GM20000 (cell line): ENCODE measurements at regions not wholly inside any gene's neighbourhood (a gene's known extent, or its start where the extent isn't known, plus 50 kb on each side); places are given as distances from the start of the nearest gene placed in this dataset.
"Not testable (repeated sequence)": the region's sequence is repeated elsewhere in the genome, so short reads cannot be mapped to it uniquely, and the experiment has no call there.

Experiments
- DNase-seq: peaks from one replicate; pipeline ENCODE4 v3.0.0; 2012; ENCODE audit warnings: low spot score
- TF ChIP-seq, protein P1 (sequence below): IDR thresholded peaks from 2 replicates; pipeline ENCODE4 v1.5.1; 2012; ENCODE audit warnings: mild to moderate bottlenecking, control low read depth; ENCODE audit errors: extremely low read depth, missing control alignments

DNA sequence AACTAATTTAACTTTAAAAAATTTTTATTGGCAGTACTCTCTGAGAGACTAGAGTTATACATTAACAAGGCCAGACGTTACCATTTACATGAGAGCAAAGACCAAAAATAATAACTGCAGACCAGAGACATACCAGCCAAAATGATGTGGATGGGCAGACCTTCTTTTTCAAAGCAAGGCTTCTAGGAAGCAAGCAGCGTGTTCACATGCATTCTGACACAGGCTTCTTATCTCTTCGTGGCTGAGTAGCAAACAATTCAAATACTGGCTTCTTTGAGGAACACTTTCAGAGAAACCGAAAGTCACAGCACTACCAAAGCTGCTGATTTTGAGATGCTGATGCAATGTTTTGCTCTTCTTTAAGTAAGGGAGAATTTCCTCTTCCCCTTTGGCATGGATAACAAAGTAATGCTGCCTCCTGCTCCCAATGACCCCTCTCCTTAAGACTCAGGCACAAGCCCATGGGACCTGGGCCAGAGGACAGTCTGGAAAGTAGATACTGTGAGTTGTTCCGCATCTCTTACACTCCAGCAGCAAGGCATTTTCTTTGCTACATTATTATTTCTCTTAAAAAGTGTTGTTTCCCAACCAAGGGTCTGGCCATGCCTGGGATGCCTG, 181.9 kb downstream of the MREG start:
- DNase-seq, result peak; percentile 48
- TF ChIP-seq, protein P1, sequence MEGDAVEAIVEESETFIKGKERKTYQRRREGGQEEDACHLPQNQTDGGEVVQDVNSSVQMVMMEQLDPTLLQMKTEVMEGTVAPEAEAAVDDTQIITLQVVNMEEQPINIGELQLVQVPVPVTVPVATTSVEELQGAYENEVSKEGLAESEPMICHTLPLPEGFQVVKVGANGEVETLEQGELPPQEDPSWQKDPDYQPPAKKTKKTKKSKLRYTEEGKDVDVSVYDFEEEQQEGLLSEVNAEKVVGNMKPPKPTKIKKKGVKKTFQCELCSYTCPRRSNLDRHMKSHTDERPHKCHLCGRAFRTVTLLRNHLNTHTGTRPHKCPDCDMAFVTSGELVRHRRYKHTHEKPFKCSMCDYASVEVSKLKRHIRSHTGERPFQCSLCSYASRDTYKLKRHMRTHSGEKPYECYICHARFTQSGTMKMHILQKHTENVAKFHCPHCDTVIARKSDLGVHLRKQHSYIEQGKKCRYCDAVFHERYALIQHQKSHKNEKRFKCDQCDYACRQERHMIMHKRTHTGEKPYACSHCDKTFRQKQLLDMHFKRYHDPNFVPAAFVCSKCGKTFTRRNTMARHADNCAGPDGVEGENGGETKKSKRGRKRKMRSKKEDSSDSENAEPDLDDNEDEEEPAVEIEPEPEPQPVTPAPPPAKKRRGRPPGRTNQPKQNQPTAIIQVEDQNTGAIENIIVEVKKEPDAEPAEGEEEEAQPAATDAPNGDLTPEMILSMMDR, result no peak

DNA sequence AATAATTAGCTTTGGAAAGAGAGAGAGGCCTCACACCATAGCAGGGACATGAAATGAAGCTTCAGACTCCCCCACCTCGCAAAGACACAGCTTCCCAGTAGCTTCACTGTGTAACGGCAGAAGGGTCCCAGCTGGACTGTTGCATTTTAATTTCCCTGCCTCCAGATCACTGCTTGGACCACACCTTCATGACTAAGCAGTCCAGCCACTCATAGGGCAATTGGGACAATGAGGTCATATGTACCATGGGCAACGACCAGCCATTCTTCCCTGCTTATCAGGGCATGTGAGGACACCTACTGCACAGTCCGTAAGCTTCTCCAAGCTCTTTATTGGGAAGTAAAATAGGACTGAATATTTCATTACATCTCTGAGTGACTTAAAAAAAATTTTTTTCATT, 183.0 kb downstream of the MREG start:
- DNase-seq, result no peak

DNA sequence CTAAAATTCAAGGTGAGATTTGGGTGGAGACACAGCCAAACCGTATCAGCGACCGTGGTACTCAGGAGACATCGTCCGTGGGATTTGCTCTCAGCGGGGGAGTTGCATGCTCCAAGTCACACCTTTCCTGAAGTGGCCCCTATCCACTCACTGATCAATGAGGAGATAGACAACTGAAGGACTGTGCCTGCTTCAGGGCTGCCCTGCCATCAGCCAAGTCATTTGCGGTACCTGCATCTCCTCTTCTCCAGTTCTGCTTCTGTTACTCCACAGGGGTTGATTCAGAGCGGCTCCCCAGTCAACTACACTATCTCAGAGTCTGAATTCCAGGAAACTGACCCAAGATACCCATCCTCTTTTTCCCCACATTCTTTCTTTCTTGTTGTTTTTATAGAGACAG, 184.1 kb downstream of the MREG start:
- no peak for DNase-seq

More for the DNA sequence above, 183.0 kb downstream of the MREG start:
- TF ChIP-seq, protein P1, result no peak

DNA sequence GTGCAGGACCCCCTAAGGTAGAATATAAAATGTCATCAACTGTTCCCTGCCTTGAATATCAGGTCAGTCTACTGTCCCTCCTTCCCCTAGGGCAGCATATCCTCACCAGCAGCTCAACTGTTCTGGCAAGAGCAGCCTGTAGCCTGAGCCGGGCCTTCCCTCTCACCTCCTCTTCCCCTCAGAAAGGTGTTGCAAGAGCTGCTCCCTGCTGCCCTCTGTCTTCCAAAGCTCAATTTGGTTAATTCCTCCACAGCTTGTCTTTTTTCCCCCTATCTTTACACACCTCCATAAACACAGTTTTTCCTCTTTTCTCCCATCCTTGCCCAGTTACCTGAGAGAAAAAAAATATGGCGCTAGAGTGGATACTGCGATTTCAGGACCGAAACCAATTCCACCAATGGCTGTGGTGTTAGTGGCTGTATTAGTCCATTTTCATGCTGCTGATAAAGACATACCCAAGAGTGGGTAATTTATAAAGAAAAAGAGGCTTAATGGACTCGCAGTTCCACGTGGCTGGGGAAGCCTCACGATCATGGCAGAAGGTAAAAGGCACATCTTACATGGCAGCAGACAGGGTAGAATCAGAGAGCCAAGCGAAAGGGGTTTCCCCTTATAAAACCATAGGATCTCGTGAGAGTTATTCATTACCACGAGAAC, 184.7 kb downstream of the MREG start:
- TF ChIP-seq, protein P1, result peak; percentile 48
- DNase-seq, result peak; percentile 56

More for the DNA sequence above, 184.1 kb downstream of the MREG start:
- TF ChIP-seq, protein P1, result no peak

DNA sequence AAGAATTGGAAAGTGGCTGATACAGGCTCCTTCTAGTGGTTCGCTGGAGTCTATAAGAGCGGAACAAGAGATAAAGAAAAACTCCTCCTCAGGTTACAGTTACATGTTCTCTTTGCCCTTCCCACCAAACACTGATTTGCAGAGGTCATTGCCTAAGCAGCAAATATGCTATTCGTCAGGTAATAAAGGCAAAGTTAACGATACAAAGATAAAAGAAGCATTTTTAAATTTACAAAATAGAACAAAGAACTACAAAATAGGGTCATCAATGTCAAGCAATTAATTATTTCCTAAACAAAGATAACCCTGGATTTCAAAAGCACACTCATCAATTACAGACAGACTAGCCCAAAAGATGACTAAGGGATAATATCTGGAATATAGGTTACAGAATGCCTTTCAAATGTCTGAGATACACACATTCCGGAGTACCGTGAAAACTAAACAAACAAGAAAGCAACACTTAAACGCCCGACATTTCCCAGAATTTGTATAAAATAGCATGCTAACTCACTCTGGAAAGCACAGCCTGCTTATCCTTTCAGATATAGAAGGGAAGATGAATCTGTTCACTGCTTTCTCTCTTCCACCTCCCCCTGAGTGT, 186.4 kb downstream of the MREG start:
- TF ChIP-seq, protein P1, result no peak

DNA sequence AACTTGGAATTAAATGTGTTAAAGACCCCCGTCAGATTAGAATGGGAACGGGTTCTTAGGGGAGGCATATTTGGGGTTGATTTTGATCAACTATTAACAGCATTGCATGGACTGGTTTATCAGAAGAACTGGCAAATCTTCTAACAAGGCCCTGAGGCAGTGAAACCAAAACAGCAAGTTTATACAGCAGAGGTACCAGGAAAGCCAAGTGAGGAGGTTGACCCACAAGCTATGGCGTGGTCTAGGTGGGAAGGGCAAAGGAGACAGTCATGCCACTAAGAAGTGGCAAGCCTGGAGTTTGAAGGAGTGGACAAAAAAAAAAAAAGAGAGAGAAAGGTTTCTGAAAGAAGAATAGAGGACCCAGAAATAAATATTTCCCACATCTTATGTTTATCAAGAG, 187.0 kb downstream of the MREG start:
- DNase-seq, result no peak
- TF ChIP-seq, protein P1, result no peak

More for the DNA sequence above, 186.4 kb downstream of the MREG start:
- DNase-seq, result no peak

DNA sequence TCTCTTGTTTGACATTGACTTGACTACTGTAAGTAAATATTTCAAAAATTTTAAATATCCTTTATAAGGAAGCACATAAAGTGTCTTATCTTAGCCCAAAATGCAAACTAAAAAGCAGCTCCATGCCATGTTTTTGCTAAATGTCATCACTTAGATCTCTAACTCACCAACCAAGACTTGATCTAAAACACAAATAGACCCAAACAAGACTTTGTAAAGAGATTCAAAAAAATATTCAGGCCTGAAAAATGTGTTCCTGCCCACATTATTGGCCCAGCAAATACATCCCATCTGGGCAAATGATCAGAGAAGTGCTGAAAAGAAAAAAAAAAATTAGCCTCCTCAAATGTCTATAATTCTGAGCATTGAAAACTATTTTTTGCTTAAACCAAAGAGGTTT, 187.6 kb downstream of the MREG start:
- no peak for DNase-seq
- TF ChIP-seq, protein P1, result no peak

DNA sequence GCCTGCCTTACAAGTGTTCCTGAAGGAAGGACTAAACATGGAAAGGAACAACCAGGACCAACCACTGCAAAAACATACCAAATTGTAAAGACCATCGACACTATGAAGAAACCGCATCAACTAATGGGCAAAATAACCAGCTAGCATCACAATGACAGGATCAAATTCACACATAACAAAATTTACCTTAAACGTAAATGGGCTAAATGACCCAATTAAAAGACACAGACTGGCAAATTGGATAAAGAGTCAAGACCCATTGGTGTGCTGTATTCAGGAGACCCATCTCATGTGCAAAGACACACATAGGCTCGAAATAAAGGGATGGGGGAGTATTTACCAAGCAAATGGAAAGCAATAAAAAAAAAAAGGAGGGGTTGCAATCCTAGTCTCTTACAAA, 192.1 kb downstream of the MREG start:
- not testable (repeated sequence) for DNase-seq

DNA sequence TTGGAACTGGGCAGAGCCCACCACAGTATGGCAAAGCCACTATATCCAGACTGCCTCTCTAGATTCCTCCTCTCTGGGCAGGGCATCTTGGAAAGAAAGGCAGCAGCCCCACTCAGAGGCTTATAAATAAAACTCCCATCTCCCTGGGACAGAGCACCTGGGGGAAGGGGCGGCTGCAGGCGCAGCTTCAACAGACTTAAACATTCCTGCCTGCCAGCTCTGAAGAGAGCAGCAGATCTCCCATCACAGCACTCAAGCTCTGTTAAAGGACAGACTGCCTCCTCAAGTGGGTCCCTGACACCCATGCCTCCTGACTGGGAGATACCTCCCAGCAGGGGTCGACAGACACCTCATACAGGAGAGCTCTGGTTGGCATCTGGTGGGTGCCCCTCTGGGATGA, 193.6 kb downstream of the MREG start:
- DNase-seq, result not testable (repeated sequence)
